ENCODE measurements at regions not wholly inside any gene's neighbourhood (a gene's known extent, or its start where the extent isn't known, plus 50 kb on each side); places are given as distances from the start of the nearest gene placed in this dataset.

DNA sequence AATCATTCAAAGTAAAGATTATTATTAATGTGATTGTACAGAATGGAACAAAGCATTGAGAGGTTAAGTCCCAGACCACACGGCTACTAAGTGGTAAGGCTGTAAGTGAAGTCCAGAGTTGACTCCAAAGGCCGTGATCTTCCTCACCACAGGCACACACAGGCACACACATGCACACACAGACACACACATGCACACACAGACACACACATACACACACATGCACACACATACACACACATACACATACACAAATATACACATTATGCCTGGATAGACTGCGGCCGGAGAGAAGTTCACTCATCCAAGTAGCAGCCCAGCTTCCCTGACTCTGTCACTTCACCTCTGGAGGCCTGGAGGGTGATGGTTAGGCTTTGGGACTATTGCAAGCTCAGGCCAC is 121.9 kb downstream of the HLX start:
- WGBS (ENCODE audit: low lambda C conversion rate): 21% methylated on average over 4 of the region's 4 CpGs
- ChIA-PET CTCF (ENCODE audit: low intra/inter-chr PET ratio, low total read pairs) (no interaction called here), POLR2A (no interaction called here)
- in situ Hi-C loops (cut with HindIII; ENCODE audit: extremely low pct_ligation_motif_present, low pct_unique_long_range_greater_than_20kb) (no loop called here), intact Hi-C loops (cut with micrococcal nuclease; ENCODE audit: unreplicated experiment) (no loop called here)
- Histone ChIP-seq H3K9ac (ENCODE audit: insufficient read depth, low read depth, low read length) (no peak overlapping the region), H3K4me3 (replicated peaks in 1 of 3; ENCODE audit: insufficient read depth in 1 of 3, low read depth in 2 of 3, low read length in 3 of 3) (no peak overlapping the region), H4K20me1 (ENCODE audit: insufficient read depth, low read length) (no peaks in the 10 kb centered on the region), H2AFZ (ENCODE audit: low read length) (no peak overlapping the region), H3K27me3 (ENCODE audit: control insufficient read depth in 1 of 2, insufficient read depth in 2 of 2, low read length in 2 of 2) (no peaks in the 10 kb centered on the region), H3K4me1 (ENCODE audit: insufficient read depth, low read length) (no peaks in the 10 kb centered on the region), H3K79me2 (ENCODE audit: insufficient read depth, low read length) (no peaks in the 10 kb centered on the region), H3K9me3 (ENCODE audit: low read length) (no peaks in the 10 kb centered on the region), H3K27ac (ENCODE audit: extremely low read length, insufficient read depth, low read length) (no peak overlapping the region), H3K4me2 (ENCODE audit: low read depth, low read length) (no peak overlapping the region), H3K36me3 (replicated peaks in 1 of 2; ENCODE audit: control insufficient read depth in 1 of 2, insufficient read depth in 2 of 2, low read length in 2 of 2) (no peaks in the 10 kb centered on the region)
- no peak for FAIRE-seq
- no TSS peak for BruUV-seq (replicated peaks)
- TF ChIP-seq, protein P1, sequence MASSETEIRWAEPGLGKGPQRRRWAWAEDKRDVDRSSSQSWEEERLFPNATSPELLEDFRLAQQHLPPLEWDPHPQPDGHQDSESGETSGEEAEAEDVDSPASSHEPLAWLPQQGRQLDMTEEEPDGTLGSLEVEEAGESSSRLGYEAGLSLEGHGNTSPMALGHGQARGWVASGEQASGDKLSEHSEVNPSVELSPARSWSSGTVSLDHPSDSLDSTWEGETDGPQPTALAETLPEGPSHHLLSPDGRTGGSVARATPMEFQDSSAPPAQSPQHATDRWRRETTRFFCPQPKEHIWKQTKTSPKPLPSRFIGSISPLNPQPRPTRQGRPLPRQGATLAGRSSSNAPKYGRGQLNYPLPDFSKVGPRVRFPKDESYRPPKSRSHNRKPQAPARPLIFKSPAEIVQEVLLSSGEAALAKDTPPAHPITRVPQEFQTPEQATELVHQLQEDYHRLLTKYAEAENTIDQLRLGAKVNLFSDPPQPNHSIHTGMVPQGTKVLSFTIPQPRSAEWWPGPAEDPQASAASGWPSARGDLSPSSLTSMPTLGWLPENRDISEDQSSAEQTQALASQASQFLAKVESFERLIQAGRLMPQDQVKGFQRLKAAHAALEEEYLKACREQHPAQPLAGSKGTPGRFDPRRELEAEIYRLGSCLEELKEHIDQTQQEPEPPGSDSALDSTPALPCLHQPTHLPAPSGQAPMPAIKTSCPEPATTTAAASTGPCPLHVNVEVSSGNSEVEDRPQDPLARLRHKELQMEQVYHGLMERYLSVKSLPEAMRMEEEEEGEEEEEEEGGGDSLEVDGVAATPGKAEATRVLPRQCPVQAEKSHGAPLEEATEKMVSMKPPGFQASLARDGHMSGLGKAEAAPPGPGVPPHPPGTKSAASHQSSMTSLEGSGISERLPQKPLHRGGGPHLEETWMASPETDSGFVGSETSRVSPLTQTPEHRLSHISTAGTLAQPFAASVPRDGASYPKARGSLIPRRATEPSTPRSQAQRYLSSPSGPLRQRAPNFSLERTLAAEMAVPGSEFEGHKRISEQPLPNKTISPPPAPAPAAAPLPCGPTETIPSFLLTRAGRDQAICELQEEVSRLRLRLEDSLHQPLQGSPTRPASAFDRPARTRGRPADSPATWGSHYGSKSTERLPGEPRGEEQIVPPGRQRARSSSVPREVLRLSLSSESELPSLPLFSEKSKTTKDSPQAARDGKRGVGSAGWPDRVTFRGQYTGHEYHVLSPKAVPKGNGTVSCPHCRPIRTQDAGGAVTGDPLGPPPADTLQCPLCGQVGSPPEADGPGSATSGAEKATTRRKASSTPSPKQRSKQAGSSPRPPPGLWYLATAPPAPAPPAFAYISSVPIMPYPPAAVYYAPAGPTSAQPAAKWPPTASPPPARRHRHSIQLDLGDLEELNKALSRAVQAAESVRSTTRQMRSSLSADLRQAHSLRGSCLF (CRISPR knock-in tag; IDR thresholded peaks at IDR 0.05; ENCODE audit: borderline replicate concordance): no peak
- TF ChIP-seq, protein P2, sequence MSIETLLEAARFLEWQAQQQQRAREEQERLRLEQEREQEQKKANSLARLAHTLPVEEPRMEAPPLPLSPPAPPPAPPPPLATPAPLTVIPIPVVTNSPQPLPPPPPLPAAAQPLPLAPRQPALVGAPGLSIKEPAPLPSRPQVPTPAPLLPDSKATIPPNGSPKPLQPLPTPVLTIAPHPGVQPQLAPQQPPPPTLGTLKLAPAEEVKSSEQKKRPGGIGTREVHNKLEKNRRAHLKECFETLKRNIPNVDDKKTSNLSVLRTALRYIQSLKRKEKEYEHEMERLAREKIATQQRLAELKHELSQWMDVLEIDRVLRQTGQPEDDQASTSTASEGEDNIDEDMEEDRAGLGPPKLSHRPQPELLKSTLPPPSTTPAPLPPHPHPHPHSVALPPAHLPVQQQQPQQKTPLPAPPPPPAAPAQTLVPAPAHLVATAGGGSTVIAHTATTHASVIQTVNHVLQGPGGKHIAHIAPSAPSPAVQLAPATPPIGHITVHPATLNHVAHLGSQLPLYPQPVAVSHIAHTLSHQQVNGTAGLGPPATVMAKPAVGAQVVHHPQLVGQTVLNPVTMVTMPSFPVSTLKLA (IDR thresholded peaks at IDR 0.05): 0 out of 2 replicates have a peak, but pooled peaks have one; percentile 6
- no peak for DNase-seq (ENCODE audit: low spot score)
- ATAC-seq: no peak

All from HepG2 (cell line).